Stimulated activated CD8-positive, alpha-beta memory T cell treated with anti-CD3 and anti-CD28 coated beads, Interleukin-15, amount 100 ng/mL, for 48 hours (primary cell): ENCODE measurements at regions not wholly inside any gene's neighbourhood (a gene's known extent, or its start where the extent isn't known, plus 50 kb on each side); places are given as distances from the start of the nearest gene placed in this dataset.

Source experiments
- DNase-seq, 2 donors: peaks; one replicate each; pipeline ENCODE4 v3.0.0-alpha.2; 2020; ENCODE audit warnings: low read depth in 2 of 2

DNA sequence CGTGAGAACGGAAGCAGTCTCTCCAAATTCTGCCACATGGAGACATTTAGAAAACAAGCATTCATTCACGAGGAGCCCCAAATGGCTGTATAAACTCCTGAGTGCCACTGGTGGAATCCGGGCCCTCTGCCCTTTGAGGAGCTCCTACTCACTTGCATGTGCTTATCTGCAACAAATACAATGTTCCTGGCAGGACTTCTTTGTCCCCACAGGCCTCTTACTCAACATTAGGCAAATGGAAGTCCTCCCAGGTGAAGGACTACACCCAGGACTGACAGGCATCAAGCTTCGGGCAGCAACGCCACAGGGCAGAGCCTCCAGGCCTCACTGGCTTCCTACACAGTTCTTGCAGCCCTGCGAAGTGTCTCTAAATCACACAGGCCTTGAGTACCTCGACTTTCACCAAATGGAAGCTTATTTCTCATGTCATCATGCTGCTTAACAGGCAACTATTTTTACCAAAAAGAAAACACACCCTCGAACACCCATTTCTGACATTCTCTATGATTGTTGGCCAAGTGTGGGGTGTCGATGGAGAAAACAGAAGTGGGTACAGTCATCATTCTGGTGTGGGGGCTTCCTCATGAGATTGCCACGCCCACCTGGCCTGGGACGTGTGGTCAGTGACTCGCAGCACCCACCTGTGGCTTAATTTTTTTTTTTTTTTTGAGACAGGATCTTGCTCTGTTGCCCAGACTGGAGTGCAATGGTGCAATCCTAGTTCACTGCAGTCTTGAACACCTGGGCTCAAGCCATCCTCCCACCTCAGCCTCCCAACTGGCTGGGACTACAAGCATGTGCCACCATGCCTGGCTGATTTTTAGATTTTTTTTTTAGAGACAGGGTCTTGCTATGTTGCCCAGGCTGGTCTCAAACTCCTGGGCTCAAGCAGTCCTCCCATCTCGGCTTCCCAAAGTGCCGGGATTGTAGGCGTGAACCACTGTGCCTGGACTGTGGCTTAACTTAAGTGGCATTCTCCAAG is 186.8 kb upstream of the GLI2 start:
- no peak for DNase-seq

DNA sequence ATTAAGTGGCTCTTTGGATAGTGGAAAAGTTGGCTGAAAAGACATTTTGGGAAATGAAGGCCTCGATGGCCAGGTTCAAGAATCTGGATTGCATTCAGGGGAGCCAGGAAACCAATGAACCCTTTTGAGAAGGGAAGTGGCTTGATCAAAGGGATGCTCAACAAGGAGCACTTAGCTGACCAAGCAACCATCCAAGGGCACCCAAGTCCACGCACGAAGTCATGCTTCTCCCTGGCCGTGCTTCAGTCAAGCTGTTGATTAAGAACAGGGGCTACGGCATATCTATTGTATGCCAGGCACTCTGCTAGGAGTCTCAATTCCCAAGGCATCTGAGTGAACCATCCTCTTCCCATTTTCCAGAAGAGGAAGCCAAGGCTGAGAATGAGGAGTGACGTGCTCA is 185.8 kb upstream of the GLI2 start:
- no peak for DNase-seq

DNA sequence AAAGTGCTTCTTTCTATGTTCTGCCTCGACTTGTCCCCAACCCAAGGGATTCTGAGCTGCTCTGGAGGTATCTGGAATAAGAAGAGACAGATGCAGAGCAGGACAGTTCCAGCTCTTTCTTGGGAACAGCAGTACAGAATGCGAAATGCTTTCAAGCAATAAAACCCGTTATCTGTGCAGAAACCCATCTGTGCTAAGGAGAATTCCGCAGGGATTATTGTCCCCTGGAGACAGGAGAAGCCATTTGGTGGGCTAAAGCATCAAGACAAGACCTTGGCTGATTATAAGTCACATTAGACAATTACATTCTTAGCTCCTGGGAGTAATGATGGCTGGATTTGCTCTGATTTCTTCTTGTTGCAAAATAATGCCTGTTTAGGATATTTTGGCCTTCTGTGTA is 185.4 kb upstream of the GLI2 start:
- DNase-seq = no peak

DNA sequence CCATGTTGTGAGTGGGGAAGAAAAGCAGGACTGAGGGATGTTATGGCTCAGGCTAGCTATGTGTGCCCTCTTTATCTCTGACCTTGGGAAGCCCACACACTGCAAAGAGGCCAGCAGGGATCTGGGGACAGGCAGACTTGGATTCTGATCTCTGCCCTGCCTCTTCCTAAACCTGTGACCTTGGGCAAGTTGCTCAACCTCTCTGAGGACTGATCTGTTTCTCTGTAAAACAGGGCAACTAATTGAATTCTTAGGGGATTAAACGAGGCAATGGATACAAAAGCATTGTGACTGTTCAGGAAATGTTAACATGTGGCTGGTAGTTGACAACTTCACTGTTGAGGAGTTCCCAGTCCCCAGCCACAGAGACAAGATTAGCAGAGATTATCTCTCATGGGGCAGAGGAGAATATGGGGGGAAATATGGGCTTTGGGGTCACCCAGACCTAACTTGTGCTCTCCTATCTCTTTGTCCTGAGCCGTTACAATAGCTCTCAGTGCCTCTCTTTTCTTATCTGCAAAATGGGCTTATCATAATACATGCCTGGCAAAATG is 184.7 kb upstream of the GLI2 start:
- DNase-seq = no peak

DNA sequence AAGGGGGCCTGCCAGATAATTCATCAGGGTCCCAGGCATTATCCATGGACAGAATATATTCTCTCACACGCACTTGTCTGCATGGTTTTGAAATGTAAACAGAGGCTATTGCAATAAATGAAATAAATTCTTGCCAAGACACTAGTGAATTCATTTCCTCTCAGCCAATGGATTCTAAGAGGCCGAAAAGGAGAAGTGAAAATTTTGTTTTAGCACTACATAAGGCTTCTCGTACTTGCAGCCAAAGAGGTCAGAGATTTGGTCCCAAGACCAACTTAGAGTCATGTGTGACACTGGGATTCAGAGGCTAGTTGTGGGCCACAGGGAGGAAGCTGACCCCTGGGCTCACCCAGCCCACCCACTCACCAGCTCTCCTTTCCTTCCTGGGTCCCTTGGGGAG is 184.1 kb upstream of the GLI2 start:
- DNase-seq = no peak

DNA sequence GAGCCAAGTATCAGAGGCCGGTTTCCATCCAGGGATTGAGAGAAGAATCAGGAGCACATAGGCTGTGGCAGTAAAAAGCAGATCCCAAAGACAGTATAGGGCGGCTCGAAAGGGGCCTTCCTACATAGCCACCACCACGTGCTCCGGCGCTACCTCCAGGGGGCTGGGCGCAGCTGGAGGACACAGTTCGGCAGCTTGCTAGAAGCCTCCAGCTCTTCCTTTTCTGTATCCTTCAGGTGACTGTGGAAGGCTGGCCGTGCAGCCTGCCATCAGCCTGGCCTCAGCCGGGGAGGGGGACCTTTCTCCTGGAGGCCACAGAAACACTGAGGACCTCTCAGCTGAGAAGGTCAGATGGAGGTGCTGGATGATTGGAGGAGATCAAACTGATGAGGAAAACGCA is 183.6 kb upstream of the GLI2 start:
- no peak for DNase-seq

DNA sequence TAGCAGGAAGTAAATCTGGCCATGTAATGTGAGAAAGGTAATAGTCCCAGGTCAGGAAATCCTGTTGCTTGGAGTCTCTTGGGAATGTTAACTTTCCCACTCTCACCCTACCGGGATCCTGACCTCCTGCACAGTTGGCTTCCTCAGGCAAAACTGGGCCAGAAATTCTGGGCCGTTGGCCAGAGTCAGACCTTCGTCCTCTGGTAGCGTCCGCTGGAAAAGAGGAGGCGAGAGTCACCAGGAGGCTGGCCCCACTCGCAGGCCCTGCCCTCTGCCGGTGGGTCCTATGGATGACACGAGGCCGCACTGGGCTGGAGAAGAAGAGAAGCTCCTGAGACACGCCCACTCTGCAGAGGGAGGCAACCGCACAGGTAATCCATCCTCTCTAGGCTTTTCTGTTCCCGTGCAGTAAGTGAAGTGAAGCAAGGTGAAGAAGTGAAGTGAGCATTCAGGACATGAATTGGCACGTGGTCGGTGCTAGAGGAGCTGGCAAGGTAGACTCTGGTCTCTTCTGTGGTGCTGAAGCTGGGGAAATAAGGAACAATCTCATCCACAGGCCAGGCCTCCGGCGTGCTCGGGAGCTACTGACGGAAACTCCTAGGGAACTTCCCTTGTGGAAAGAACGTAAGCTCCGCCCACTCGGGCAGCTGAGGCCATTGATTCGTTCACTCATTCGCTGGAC is 182.7 kb upstream of the GLI2 start:
- DNase-seq = peak in 1 of 2 donors; percentile 20

DNA sequence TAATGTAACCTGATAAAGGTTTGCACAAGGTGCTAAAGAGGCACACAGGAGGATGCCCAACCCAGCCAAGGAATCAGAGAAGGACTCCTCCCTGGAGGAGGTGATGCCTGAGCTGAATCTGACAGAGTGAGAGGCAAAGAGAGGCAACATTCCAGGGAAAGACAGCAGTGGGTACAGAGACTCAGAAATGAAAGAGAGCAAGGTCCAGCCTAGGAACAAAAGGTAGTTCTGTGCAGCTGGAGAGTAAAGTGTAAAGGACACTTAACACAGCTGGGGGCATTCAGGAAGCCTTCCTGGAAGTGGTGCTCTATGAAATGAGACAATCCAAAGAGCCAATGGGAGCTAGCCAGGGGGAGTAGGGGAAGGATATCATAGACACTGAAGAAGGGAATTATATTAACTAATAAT is 181.0 kb upstream of the GLI2 start:
- DNase-seq = no peak

DNA sequence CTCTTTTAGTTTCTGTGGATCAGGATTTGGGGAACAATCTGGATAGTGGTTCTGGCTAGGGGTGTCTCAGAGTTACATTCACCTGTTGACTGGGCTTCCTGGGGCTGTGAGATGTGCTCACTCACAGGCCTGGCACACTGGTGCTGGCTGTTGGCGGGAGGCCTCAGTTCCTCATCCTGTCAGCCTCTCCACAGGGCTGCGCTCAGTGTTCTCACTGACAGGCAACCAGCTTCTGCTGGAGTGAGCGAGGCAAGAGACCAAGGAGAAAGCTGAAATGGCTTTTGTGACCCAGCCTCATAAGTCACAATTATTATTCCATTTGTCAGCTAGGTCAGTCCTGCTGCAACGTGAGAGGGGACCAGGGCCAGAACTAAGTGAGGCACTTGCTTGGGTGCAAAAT is 180.6 kb upstream of the GLI2 start:
- DNase-seq = no peak

DNA sequence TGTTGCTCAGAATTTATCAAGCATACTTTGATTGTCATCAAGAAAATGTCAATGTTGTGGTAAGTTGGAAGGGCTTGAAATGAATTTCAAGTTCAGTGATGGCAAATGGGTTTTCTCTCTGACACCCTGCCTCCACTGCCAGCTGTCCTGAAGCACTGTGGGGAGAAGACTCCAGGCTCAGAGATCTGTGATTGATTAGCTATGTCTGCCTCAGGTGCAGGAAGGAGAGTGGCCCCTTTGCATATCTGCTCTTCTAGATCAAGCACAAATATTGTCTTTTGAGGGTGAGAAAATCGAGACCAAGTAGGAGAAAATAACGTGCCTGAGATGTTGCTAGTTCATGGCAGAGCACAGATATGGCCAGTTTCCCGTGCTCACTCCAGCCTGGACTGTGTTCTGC is 178.8 kb upstream of the GLI2 start:
- no peak for DNase-seq

DNA sequence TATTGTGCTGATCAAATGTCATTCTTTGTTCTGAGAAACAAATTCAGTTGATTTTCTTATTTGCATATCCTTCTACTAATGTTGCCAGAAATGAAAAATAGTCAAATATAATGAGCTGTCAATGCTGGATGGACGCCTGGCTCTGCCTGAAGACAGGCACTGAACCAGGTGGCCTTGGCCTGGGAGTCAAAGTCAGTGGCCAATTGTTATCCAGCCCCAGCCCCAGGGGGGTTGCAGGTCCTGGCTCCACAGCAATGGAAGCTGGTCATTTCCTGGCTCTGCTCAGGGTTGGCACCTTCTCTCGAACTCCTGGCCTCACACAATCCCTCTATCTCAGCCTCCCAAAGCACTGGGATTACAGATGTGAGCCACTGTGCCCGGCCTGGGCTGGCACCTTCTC is 176.8 kb upstream of the GLI2 start:
- no peak for DNase-seq

DNA sequence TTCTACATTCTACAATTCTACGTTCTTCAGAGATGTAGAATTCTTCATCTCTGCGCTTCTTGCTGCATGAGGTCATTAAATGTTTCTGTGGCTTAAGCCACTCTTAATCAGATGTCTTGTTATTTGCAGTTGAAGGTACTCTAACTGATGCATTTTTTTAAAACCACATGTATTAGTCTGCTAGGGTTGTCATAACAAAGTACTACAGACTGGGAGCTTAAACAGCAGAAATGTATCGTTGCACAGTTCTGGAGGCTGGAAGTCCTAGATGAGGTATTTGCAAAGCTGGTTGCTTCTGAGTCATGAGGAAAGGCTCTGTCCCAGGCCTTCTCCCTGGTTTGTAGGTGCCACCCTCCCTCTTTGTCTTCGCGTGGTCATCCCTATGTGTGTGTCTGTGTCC is 176.3 kb upstream of the GLI2 start:
- DNase-seq = no peak

DNA sequence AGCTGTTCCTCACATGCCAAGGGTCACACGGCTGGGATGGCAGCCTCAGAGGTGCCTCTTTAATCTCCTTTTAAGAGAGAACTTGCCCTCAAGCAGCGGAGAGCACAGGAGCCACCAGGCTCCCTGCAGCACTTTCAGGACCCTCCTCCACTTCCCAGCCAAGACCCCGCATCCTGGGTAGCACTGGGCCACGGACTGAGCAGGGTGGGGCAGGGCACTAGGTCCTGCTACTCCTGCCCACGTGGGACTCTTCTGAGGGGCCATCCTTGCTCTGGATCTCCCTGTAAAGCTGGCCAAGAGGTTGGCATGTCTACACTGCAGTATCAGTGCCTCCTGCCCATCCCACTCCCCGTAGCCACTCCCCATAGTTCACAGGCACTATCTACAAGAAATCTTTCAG is 175.3 kb upstream of the GLI2 start:
- no peak for DNase-seq

DNA sequence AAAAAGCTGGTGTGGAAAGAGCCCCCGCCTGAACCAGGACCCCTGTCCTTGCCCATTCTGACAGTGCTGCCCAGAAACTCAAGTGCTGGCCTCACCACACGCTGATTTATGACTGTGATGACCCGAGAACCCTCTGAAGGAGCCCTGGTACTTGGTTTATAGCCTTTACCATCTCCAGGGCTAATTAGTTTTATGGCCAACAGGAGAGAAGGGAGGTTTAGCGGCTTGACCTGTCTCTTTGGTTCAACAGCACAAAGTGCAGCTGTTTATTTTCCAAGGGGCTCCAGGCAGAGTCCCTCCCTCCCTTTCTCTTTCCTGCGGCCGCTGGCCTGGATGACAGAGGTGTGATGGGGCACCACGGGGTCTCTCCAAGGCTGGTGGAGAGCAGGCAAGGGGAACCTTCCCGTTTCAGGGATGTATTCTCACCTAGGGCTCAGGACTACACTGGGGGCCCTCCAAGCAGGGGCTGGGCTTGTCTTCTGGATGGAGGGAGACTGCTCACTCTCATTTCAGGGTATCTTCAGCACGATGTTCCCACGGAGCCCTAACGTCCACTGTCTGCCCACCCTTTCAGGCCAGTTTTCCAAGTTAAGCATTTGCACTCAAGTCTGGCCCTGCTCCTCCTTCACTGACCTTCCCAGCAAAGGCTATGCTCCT is 174.2 kb upstream of the GLI2 start:
- no peak for DNase-seq

DNA sequence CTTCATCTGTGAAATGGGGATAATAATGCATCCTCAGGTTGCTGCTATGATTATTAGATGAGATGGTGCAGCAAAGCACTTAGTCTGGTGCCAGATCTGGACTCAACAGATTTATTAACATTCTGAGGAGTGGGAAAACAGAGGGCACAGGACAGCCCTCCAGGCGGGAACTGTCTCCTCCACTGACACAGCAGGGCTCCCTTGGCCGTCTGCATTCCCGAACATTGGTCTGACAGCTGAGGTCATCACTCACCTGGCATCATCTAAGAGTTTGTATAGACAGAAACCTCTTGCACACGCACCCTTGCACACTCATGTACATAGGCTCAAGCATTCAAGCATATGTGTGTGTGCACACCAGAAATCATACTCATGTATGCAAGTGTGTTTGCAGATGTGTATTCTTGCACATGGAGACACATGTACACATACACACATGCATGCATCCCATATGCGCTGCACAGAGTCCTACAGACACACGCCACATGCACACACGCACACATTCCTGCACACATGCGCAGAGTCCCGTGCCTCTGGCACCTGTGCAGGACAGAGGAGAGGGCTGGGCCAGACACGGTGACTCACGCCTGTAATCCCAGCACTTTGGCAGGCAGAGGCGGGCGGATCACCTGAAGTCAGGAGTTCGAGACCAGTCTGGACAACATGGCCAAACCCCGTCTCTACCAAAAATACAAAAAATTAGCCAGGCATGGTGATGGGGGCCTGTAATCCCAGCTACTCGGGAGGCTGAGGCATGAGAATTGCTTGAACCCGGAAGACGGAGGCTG is 173.3 kb upstream of the GLI2 start:
- DNase-seq = no peak

DNA sequence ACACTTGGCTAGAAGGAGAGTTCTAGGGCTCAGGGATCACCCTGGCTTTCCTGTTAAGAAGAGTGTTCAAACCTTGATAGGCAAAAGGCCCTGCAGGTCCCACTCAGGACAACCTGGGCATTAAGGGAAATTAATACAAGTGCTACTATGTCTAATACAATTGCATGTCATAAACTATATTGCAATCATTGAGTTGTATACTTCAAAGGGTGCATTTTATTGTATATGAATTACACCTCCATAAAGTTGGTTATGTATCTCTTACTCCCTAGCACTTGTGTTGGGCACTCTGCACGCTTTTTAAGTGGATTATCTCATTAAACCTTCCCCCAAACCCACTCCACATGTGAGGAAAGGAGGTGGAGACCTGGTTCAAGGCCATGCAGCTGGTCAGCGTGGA is 172.1 kb upstream of the GLI2 start:
- DNase-seq = no peak

DNA sequence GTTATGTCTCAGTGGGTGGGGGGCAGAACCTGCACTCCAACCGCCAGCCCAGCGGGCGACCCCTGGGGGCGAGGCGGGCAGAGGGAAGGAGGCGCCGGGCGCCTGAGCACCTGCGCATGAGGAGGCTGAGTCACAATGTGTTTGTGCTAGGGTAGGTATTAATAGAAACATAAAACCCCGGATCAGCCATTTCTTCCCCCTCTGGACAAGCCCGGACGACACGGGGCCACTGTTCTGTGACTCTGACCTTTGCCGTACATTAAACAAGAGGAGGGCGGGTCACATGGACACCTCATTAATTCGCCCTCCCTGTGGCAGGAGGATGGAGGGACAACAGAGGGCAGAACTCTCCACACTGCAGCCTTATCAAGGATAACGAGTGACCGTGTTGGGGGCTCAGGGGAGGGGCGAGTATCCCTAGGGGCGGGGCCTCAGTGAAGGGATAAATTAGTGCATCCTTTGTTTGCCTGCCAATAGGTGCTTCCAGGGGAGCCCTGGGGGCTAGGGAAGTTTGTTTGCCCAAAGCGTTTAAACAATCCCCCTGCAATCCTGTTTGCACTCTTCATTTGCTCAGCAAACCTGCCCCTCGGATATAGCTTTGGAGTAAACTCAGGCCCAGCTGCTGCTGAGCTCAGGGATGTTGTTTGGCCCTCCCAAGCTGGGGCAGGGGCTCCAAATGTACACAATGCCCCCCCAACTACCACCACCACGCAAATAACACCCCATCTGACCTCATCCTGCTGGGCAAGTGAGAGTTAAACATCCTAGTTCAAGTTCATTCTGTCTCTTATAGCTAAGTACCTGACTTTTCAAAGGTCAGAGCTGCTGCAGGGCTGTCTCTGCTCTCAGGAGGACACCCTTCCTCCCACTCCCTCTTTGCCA is 171.2 kb upstream of the GLI2 start:
- no peak for DNase-seq

DNA sequence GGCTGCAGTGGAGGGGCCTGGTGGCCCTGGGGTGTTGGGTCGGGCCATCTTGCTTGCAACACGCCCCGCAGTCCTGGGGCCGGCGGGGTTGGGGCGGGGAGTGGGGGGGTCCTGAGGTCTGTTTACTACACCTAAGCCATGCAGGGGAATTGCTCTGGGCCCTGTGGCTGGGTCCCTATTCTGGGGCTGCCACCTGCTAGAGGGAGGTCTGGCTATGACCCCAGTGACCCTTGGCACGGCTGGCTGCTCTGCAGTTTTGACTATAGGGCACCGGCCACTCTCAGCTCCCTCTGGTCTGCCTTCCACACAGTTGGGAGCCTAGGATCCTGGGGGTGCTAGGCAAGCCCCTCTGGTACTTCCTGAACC is 170.6 kb upstream of the GLI2 start:
- no peak for DNase-seq

DNA sequence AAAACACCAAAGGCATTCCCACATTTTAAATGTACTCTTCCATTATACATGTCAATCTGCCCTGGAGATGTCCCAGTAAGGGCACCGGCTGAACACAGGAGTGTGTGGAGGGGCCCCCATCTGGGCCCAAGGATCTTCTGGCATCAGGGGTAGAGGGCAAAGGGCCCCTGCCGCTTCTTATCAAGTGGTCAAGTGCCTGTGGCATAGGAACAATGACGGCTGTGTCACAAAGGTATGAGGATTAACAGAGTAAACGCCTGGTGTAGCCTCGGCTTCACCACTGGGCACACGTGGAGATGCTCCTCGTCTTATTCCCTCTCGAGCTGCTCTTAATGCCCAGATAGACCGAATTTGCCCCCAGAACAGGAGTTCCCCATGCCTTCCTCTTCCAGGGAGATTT is 169.7 kb upstream of the GLI2 start:
- no peak for DNase-seq

DNA sequence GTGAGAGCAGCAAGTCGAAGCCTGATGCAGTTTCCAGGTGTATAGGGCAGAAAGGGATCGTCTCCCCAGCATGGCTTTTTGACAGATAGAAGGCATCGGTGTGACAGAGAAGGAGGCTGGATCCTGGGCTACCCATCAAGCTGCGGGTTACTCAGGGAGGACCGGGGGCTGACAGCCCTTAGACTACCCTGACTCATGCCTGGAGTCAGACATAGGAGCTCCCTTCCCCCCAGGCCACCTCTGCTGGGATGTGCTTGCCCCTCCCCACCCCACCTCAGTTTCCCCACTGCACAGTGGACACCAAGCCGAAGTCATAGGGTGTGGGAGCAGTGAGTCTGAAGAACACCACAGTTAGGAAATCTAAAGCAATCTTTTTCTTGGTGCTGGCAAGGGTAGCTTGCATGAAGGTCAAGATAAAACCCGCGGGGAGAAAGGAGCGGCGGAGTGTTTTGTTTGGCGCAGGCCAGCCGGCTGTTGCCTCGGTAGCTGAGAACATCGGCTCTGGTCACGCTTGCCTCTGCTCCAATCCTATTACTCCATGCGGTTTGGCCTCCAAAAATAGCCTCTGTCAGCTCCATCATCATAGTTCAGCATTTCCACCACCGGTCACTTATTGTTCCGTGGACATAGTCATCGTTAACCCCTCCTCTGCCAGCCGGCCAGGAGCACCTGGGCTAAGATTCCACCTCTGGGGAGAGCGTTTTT is 169.2 kb upstream of the GLI2 start:
- no peak for DNase-seq
